B cell (primary cell): ENCODE measurements at regions not wholly inside any gene's neighbourhood (a gene's known extent, or its start where the extent isn't known, plus 50 kb on each side); places are given as distances from the start of the nearest gene placed in this dataset.

Experiments used
- CTCF ChIP-seq: fragments of 200-600 bp; IDR thresholded peaks from one replicate; pipeline ENCODE4 v1.8.0; 2022; ENCODE audit warnings: antibody characterized with exemption, mild to moderate bottlenecking
- EZH2 ChIP-seq: IDR thresholded peaks from 2 replicates; pipeline ENCODE4 v1.6.1; 2012; ENCODE audit warnings: borderline replicate concordance, low read depth, mild to moderate bottlenecking, moderate library complexity, low read length; ENCODE audit not compliant: insufficient read depth, poor library complexity, severe bottlenecking

GRCh38 chr3:81867875-81868274, 106.4 kb upstream of the GBE1 start:
- TF ChIP-seq CTCF (no peak), EZH2 (no peak)
